ENCODE measurements at regions not wholly inside any gene's neighbourhood (a gene's known extent, or its start where the extent isn't known, plus 50 kb on each side); places are given as distances from the start of the nearest gene placed in this dataset.

DNA sequence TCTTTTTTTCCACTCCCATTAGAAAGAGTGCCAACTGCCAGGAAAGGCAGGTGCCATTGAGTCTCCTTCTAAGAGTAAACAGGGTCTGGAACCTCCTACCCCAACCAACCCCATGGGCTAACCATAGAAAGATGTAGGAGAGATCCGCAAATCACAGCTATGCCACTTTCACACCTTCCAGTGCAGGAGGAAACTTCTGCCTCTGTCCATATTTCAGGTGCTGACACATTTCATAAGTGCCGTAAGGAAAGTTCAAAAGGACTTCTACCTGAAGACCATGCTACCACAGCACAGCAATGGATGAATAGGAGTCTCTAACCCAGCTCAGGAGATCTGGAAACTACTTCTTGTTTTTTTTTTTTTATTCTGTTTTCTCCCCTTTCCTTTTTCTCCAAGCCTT, 145.8 kb downstream of the FBXO8 start:
- Mint-ChIP-seq H3K4me3 (ENCODE audit: unreplicated experiment) (no peak overlapping the region), H3K27me3 (ENCODE audit: low read depth) (peaks cover 11% of the 10 kb centered on the region), H3K9me3 (ENCODE audit: low read depth) (no peaks in the 10 kb centered on the region), H3K27ac (ENCODE audit: unreplicated experiment) (no peak overlapping the region), H3K4me1 (ENCODE audit: low read depth) (no peaks in the 10 kb centered on the region), H3K36me3 (ENCODE audit: low read depth) (no peaks in the 10 kb centered on the region)
- TF ChIP-seq, protein P1, sequence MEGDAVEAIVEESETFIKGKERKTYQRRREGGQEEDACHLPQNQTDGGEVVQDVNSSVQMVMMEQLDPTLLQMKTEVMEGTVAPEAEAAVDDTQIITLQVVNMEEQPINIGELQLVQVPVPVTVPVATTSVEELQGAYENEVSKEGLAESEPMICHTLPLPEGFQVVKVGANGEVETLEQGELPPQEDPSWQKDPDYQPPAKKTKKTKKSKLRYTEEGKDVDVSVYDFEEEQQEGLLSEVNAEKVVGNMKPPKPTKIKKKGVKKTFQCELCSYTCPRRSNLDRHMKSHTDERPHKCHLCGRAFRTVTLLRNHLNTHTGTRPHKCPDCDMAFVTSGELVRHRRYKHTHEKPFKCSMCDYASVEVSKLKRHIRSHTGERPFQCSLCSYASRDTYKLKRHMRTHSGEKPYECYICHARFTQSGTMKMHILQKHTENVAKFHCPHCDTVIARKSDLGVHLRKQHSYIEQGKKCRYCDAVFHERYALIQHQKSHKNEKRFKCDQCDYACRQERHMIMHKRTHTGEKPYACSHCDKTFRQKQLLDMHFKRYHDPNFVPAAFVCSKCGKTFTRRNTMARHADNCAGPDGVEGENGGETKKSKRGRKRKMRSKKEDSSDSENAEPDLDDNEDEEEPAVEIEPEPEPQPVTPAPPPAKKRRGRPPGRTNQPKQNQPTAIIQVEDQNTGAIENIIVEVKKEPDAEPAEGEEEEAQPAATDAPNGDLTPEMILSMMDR (IDR thresholded peaks at IDR 0.05) = no peak
- no peak for DNase-seq (ENCODE audit: low spot score)

DNA sequence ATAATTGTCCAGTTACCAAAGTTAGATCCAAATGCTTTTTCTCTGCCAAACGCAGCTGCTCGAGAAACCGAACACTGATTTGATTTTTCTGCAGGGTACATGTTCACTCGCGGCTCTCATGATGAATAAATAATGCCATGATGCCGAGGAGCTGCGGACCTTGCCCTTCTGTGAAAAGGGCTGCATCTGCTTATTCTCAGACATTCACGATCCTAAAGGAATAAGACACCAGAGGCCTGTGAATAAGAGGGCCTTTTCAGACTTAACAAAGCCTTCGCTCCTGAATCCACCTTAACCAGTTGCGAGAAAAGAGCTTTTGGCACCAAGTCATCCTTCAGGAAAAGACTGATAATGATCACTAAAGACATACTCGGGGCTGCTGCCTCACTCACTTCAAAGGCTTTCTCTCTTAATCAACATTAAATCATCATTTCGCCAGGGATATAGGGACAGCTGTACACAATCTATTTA, 147.5 kb downstream of the FBXO8 start:
- no peaks in the 10 kb centered on the region for H3K4me1 Mint-ChIP-seq (ENCODE audit: low read depth)
- no peak for DNase-seq (ENCODE audit: low spot score)
- peaks cover 9% of the 10 kb centered on the region for H3K27me3 Mint-ChIP-seq (ENCODE audit: low read depth)
- no peak overlapping the region for H3K27ac Mint-ChIP-seq (ENCODE audit: unreplicated experiment)
- H3K36me3 Mint-ChIP-seq (ENCODE audit: low read depth) = no peaks in the 10 kb centered on the region
- TF ChIP-seq, protein P1 (IDR thresholded peaks at IDR 0.05) = no peak
- H3K4me3 Mint-ChIP-seq (ENCODE audit: unreplicated experiment) = no peak overlapping the region
- H3K9me3 Mint-ChIP-seq (ENCODE audit: low read depth) = no peaks in the 10 kb centered on the region

DNA sequence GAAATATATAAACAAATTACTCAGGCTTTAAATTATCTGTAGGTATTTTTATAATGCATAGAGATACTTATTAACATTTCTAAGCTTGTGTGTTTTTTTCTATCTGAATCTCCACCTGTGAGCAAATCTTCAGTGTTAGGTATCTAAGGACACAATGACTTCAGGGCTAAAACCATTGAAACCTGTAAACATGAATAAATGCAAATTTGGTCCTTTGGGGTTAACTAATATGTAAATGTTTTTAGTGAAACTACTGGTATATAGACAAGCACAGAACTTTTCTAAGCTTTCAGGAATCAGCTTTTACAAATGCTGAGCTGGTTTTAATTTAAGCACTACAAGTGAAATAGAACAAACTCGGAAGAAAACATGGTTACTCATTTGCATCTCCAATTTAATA, 147.9 kb downstream of the FBXO8 start:
- Mint-ChIP-seq H3K4me3 (ENCODE audit: unreplicated experiment) (no peak overlapping the region), H3K36me3 (ENCODE audit: low read depth) (no peaks in the 10 kb centered on the region), H3K27ac (ENCODE audit: unreplicated experiment) (no peak overlapping the region)

DNA sequence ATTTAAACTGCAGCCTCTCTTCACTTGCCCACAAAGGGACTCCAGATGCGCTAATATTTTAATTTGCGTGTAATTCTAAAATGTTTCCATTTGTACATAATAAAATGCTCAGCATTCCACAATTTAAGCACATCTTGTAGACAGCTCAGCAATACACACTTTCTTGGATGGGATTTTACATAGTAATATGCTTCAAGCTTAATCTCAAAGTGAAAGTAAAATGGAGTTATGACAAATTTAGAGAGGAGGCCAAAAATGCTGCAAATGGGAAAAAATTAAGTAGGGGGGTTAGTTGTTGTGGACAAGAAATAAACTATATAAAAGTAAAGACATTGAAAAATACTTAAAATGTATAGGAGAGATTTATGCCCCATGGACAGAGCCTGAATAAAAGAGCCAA, 149.1 kb downstream of the FBXO8 start:
- H3K27ac Mint-ChIP-seq (ENCODE audit: unreplicated experiment) = no peak overlapping the region
- peaks cover 8% of the 10 kb centered on the region for H3K27me3 Mint-ChIP-seq (ENCODE audit: low read depth)
- no peak overlapping the region for H3K4me3 Mint-ChIP-seq (ENCODE audit: unreplicated experiment)
- H3K36me3 Mint-ChIP-seq (ENCODE audit: low read depth) = no peaks in the 10 kb centered on the region
- no peaks in the 10 kb centered on the region for H3K9me3 Mint-ChIP-seq (ENCODE audit: low read depth)
- no peaks in the 10 kb centered on the region for H3K4me1 Mint-ChIP-seq (ENCODE audit: low read depth)
- TF ChIP-seq, protein P1 (IDR thresholded peaks at IDR 0.05) = no peak
- DNase-seq (ENCODE audit: low spot score) = no peak

More for the DNA sequence above, 147.9 kb downstream of the FBXO8 start:
- Mint-ChIP-seq H3K27me3 (ENCODE audit: low read depth) (peaks cover 9% of the 10 kb centered on the region), H3K4me1 (ENCODE audit: low read depth) (no peaks in the 10 kb centered on the region), H3K9me3 (ENCODE audit: low read depth) (no peaks in the 10 kb centered on the region)
- DNase-seq (ENCODE audit: low spot score) = no peak
- TF ChIP-seq, protein P1 (IDR thresholded peaks at IDR 0.05) = no peak

DNA sequence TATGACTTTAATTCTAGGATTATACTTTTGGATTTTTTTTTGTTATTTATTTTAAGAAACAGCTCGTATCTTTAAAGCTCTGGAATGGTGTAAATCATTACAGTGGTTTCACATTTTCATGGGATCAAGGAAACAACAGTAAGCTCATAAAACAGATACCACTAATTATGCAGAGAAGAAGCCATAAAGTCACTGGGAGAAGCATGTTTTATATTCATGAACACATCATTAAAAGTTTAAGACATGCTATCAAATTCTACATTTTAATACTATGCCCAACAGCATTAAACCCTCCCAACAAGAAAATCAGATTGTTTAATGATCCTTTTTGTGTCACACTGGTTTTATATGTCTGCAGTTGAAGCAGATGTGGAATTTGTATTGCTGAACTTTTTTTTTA, 149.9 kb downstream of the FBXO8 start:
- Mint-ChIP-seq H3K36me3 (ENCODE audit: low read depth) (no peaks in the 10 kb centered on the region), H3K27me3 (ENCODE audit: low read depth) (peaks cover 8% of the 10 kb centered on the region), H3K9me3 (ENCODE audit: low read depth) (no peaks in the 10 kb centered on the region), H3K27ac (ENCODE audit: unreplicated experiment) (no peak overlapping the region), H3K4me1 (ENCODE audit: low read depth) (no peaks in the 10 kb centered on the region), H3K4me3 (ENCODE audit: unreplicated experiment) (no peak overlapping the region)
- TF ChIP-seq, protein P1 (IDR thresholded peaks at IDR 0.05) = no peak
- DNase-seq (ENCODE audit: low spot score) = no peak

All from chondrocyte (in vitro differentiated cells).